K562 (cell line): ENCODE measurements at regions not wholly inside any gene's neighbourhood (a gene's known extent, or its start where the extent isn't known, plus 50 kb on each side); places are given as distances from the start of the nearest gene placed in this dataset.

Experiments used
- CTCF ChIP-seq, 3 experiments: IDR thresholded peaks in 2 of 3; conservative IDR thresholded peaks in 1 of 3; 2 replicates each; pipeline ENCODE4 v1.5.1; 2011 to 2012; ENCODE audit warnings: low read length in 3 of 3, mild to moderate bottlenecking in 3 of 3, control low read depth in 2 of 3, improper control_type of control experiment in 1 of 3, inconsistent platforms in 1 of 3, low read depth in 1 of 3, mixed read lengths in 1 of 3, moderate library complexity in 1 of 3; ENCODE audit not compliant: insufficient read depth in 2 of 3
- ETS1 ChIP-seq: conservative IDR thresholded peaks from 2 replicates; pipeline ENCODE4 v1.6.1; 2011; ENCODE audit warnings: low read depth, mild to moderate bottlenecking, low read length; ENCODE audit not compliant: control insufficient read depth
- TCF7L2 ChIP-seq: fragments of 150-350 bp; IDR thresholded peaks from 2 replicates; pipeline ENCODE4 v1.6.1; 2016; ENCODE audit warnings: low read depth, mild to moderate bottlenecking, low read length, moderate library complexity
- ZNF830 ChIP-seq: fragments of 250-450 bp; sonication (Bioruptor Pico); IDR thresholded peaks from 2 replicates; pipeline ENCODE4 v1.5.0; 2021; ENCODE audit warnings: mild to moderate bottlenecking

GRCh38 chr10:105875050-105875449 is 1234.0 kb downstream of the SORCS3 start:
- no peak for TF ChIP-seq TCF7L2
- no peak for TF ChIP-seq CTCF (IDR thresholded peaks at IDR 0.05 in 2 of 3, conservative IDR thresholded peaks at IDR 0.05 in 1 of 3; ENCODE audit: insufficient read depth in 2 of 3, low read depth in 1 of 3, low read length in 3 of 3)
- TF ChIP-seq ZNF830 (CRISPR knock-in tag) = no peak
- no peak for TF ChIP-seq ETS1
